ENCODE measurements at regions not wholly inside any gene's neighbourhood (a gene's known extent, or its start where the extent isn't known, plus 50 kb on each side); places are given as distances from the start of the nearest gene placed in this dataset.

DNA sequence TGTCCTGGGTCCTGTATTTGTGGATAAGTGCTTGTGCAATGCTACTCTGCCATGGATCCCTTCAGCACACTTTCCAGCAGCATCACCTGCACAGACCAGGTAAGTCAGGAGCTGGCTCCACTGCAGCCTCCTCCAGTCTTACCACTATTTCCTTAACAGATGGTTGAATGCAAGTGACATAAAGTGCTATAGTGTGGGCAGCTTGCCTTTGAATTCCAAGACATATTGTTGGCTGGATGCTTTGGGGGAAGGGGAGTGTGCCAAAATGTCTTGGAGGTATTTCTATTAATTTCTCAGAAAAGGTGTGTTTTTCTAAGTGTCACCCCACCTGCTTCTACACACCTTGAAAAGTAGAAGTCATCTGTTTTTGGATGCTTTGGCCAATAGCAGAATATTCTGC is 352.2 kb upstream of the SUCLG2 start:
- no peaks in the 10 kb centered on the region for H4K20me1 ChIP-seq (ENCODE audit: insufficient read depth, low read length)
- intact Hi-C loops (cut with micrococcal nuclease; ENCODE audit: unreplicated experiment), result no loop called here
- no peak overlapping the region for H2AFZ ChIP-seq (ENCODE audit: low read length)
- CTCF ChIA-PET (ENCODE audit: unreplicated experiment), result no interaction called here
- H3K36me3 ChIP-seq (ENCODE audit: insufficient read depth, low read length), result no peaks in the 10 kb centered on the region
- H3K9me2 ChIP-seq (ENCODE audit: insufficient read depth, low read length), result no peaks in the 10 kb centered on the region
- H3K9me3 ChIP-seq (ENCODE audit: low read length), result 0 out of 2 replicates have a peak, but pooled peaks cover 3% of the 10 kb centered on the region
- POLR2A ChIA-PET, result no interaction called here
- TF ChIP-seq, protein P1, sequence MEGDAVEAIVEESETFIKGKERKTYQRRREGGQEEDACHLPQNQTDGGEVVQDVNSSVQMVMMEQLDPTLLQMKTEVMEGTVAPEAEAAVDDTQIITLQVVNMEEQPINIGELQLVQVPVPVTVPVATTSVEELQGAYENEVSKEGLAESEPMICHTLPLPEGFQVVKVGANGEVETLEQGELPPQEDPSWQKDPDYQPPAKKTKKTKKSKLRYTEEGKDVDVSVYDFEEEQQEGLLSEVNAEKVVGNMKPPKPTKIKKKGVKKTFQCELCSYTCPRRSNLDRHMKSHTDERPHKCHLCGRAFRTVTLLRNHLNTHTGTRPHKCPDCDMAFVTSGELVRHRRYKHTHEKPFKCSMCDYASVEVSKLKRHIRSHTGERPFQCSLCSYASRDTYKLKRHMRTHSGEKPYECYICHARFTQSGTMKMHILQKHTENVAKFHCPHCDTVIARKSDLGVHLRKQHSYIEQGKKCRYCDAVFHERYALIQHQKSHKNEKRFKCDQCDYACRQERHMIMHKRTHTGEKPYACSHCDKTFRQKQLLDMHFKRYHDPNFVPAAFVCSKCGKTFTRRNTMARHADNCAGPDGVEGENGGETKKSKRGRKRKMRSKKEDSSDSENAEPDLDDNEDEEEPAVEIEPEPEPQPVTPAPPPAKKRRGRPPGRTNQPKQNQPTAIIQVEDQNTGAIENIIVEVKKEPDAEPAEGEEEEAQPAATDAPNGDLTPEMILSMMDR (conservative IDR thresholded peaks at IDR 0.05; ENCODE audit: low read length), result no peak
- TF ChIP-seq EZH2phosphoT487 (IDR thresholded peaks at IDR 0.05; ENCODE audit: borderline replicate concordance, low read depth, low read length), result no peak
- BruUV-seq (replicated peaks), result no TSS peak
- H3K4me2 ChIP-seq (ENCODE audit: low read length), result no peak overlapping the region
- DNase-seq (ENCODE audit: low spot score), result no peak
- no peak overlapping the region for H3K27ac ChIP-seq (ENCODE audit: low read depth, low read length, poor library complexity, severe bottlenecking)
- no peaks in the 10 kb centered on the region for H3K79me2 ChIP-seq (ENCODE audit: insufficient read depth, low read depth, low read length)
- H3K4me3 ChIP-seq (ENCODE audit: low read depth, low read length, poor library complexity, severe bottlenecking), result no peak overlapping the region
- no peaks in the 10 kb centered on the region for H3K4me1 ChIP-seq (ENCODE audit: insufficient read depth, low read length, poor library complexity, severe bottlenecking)

- Histone ChIP-seq H4K20me1 (ENCODE audit: insufficient read depth, low read length) (no peaks in the 10 kb centered on the region), H3K36me3 (ENCODE audit: insufficient read depth, low read length) (no peaks in the 10 kb centered on the region), H3K4me2 (ENCODE audit: low read length) (no peak overlapping the region), H2AFZ (ENCODE audit: low read length) (no peak overlapping the region; the same call in 1 of the 2 replicates), H3K9me2 (ENCODE audit: insufficient read depth, low read length) (no peaks in the 10 kb centered on the region), H3K4me1 (ENCODE audit: insufficient read depth, low read length, poor library complexity, severe bottlenecking) (no peaks in the 10 kb centered on the region), H3K9me3 (ENCODE audit: low read length) (0 out of 2 replicates have a peak, but pooled peaks cover 8% of the 10 kb centered on the region), H3K4me3 (ENCODE audit: low read depth, low read length, poor library complexity, severe bottlenecking) (no peak overlapping the region), H3K79me2 (ENCODE audit: insufficient read depth, low read depth, low read length) (no peaks in the 10 kb centered on the region), H3K27ac (ENCODE audit: low read depth, low read length, poor library complexity, severe bottlenecking) (no peak overlapping the region)
- POLR2A ChIA-PET, result interaction anchor here (0.5 kb wide), 1 partner anchor 179 kb away, joined by 3 read pairs; no protein-coding TSS in a partner anchor
- CTCF ChIA-PET (ENCODE audit: unreplicated experiment), result no interaction called here
- no peak for DNase-seq (ENCODE audit: low spot score)
- no TSS peak for BruUV-seq (replicated peaks)
- TF ChIP-seq, protein P1 (conservative IDR thresholded peaks at IDR 0.05; ENCODE audit: low read length), result no peak
- no peak for TF ChIP-seq EZH2phosphoT487 (IDR thresholded peaks at IDR 0.05; ENCODE audit: borderline replicate concordance, low read depth, low read length)
- intact Hi-C loops (cut with micrococcal nuclease; ENCODE audit: unreplicated experiment), result no loop called here
Observed at GRCh38 chr3:68004091-68004490, 349.7 kb upstream of the SUCLG2 start.

DNA sequence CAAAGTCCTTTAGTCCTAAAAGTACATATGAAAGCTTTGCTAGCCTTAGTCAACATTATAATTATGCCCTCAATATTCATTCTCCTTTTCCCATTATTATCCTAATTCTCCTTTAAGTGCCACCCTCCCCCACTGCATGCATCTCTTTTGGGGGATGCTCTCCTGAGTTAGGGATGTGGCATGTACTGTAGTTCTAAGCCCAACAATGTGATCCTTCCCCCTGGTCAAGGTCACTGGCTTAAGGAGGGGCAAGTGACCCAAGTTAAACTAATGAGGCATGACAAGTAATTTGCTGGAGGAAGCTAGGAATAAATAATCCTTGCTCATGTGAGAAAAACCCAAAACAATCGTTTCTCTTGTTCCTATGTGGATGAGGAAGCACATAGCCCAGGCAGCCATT is 343.9 kb upstream of the SUCLG2 start:
- no peak for DNase-seq (ENCODE audit: low spot score)
- ChIA-PET CTCF (ENCODE audit: unreplicated experiment) (no interaction called here), POLR2A (interaction anchor here (0.8 to 1.1 kb wide), 3 partner anchors 9 to 42 kb away, joined by 3 read pairs; no protein-coding TSS in a partner anchor)
- no peaks in the 10 kb centered on the region for H3K79me2 ChIP-seq (ENCODE audit: insufficient read depth, low read depth, low read length)
- no TSS peak for BruUV-seq (replicated peaks)
- no peaks in the 10 kb centered on the region for H3K36me3 ChIP-seq (ENCODE audit: insufficient read depth, low read length)
- no peak overlapping the region for H3K4me3 ChIP-seq (ENCODE audit: low read depth, low read length, poor library complexity, severe bottlenecking)
- no peak overlapping the region for H3K27ac ChIP-seq (ENCODE audit: low read depth, low read length, poor library complexity, severe bottlenecking)
- no peak overlapping the region for H2AFZ ChIP-seq (ENCODE audit: low read length)
- no peaks in the 10 kb centered on the region for H4K20me1 ChIP-seq (ENCODE audit: insufficient read depth, low read length)
- no peaks in the 10 kb centered on the region for H3K9me2 ChIP-seq (ENCODE audit: insufficient read depth, low read length)
- intact Hi-C loops (cut with micrococcal nuclease; ENCODE audit: unreplicated experiment), result no loop called here
- H3K9me3 ChIP-seq (ENCODE audit: low read length), result 0 out of 2 replicates have a peak, but pooled peaks cover 8% of the 10 kb centered on the region
- no peak overlapping the region for H3K4me2 ChIP-seq (ENCODE audit: low read length)
- no peak for TF ChIP-seq EZH2phosphoT487 (IDR thresholded peaks at IDR 0.05; ENCODE audit: borderline replicate concordance, low read depth, low read length)
- TF ChIP-seq, protein P1 (conservative IDR thresholded peaks at IDR 0.05; ENCODE audit: low read length), result no peak
- no peaks in the 10 kb centered on the region for H3K4me1 ChIP-seq (ENCODE audit: insufficient read depth, low read length, poor library complexity, severe bottlenecking)
